GM19351 (cell line): ENCODE measurements at regions not wholly inside any gene's neighbourhood (a gene's known extent, or its start where the extent isn't known, plus 50 kb on each side); places are given as distances from the start of the nearest gene placed in this dataset.
"Not testable (repeated sequence)": the region's sequence is repeated elsewhere in the genome, so short reads cannot be mapped to it uniquely, and the experiment has no call there.

Experiments
- ATAC-seq: cut with Tn5 transposase; IDR thresholded peaks from one replicate; pipeline ENCODE4 v1.9.1; 2021; ENCODE audit warnings: mild to moderate bottlenecking, moderate library complexity; ENCODE audit not compliant: unreplicated experiment

- ATAC-seq = not testable (repeated sequence)
Measured at GRCh38 chr4:52157071-52157470, 106.0 kb downstream of the SPATA18 start.

GRCh38 chr4:52157641-52158316, 106.7 kb downstream of the SPATA18 start:
- no peak for ATAC-seq

- ATAC-seq = no peak
Measured at GRCh38 chr4:52160859-52161258, 109.8 kb downstream of the SPATA18 start.

GRCh38 chr4:52164116-52164515, 113.0 kb downstream of the SPATA18 start:
- no peak for ATAC-seq

GRCh38 chr4:52172166-52172565, 121.1 kb downstream of the SPATA18 start:
- ATAC-seq = no peak

GRCh38 chr4:52173470-52174045, 122.5 kb downstream of the SPATA18 start:
- no peak for ATAC-seq

GRCh38 chr4:52187603-52188002, 136.5 kb downstream of the SPATA18 start:
- ATAC-seq = no peak

GRCh38 chr4:52192001-52192400, 140.9 kb downstream of the SPATA18 start:
- no peak for ATAC-seq

GRCh38 chr4:52192721-52193135, 141.6 kb downstream of the SPATA18 start:
- no peak for ATAC-seq

GRCh38 chr4:52195869-52196268, 144.8 kb downstream of the SPATA18 start:
- ATAC-seq = no peak

- ATAC-seq = no peak
Measured at GRCh38 chr4:52196606-52197130, 145.6 kb downstream of the SPATA18 start.

- ATAC-seq = no peak
Measured at GRCh38 chr4:52197306-52197705, 146.2 kb downstream of the SPATA18 start.

GRCh38 chr4:52198294-52198693, 147.2 kb downstream of the SPATA18 start:
- no peak for ATAC-seq

GRCh38 chr4:52199574-52200338, 148.7 kb downstream of the SPATA18 start:
- ATAC-seq = no peak

GRCh38 chr4:52200339-52200725, 149.2 kb downstream of the SPATA18 start:
- no peak for ATAC-seq

GRCh38 chr4:52201715-52202114, 150.6 kb downstream of the SPATA18 start:
- ATAC-seq = no peak

GRCh38 chr4:52202251-52202779, 151.2 kb downstream of the SPATA18 start:
- no peak for ATAC-seq

GRCh38 chr4:52202931-52203330, 151.8 kb downstream of the SPATA18 start:
- no peak for ATAC-seq

GRCh38 chr4:52203351-52203750, 152.2 kb downstream of the SPATA18 start:
- no peak for ATAC-seq

- ATAC-seq = no peak
Measured at GRCh38 chr4:52204921-52205320, 153.8 kb downstream of the SPATA18 start.

- ATAC-seq = not testable (repeated sequence)
Measured at GRCh38 chr4:52207146-52207545, 156.0 kb downstream of the SPATA18 start.

- ATAC-seq = no peak
Measured at GRCh38 chr4:52212702-52213101, 161.6 kb downstream of the SPATA18 start.
